Muscle layer of colon (tissue), 2 donors: ENCODE measurements at regions not wholly inside any gene's neighbourhood (a gene's known extent, or its start where the extent isn't known, plus 50 kb on each side); places are given as distances from the start of the nearest gene placed in this dataset.
A peak's percentile ranks its signal among the peaks of the same experiment; 100 is the strongest.
"Not testable (repeated sequence)": the region's sequence is repeated elsewhere in the genome, so short reads cannot be mapped to it uniquely, and the experiment has no call there.

Experiments used
- H3K27ac ChIP-seq: one replicate; pipeline ENCODE4 v1.7.0; 2013; ENCODE audit warnings: low read depth, mild to moderate bottlenecking, low read length, moderate library complexity
- H3K27me3 ChIP-seq, 2 donors: one replicate each; pipeline ENCODE4 v1.7.0; 2013; ENCODE audit warnings: low read length in 2 of 2, mild to moderate bottlenecking in 2 of 2; ENCODE audit not compliant: insufficient read depth in 2 of 2, control insufficient read depth in 1 of 2
- H3K36me3 ChIP-seq: one replicate; pipeline ENCODE4 v1.7.0; 2013; ENCODE audit warnings: mild to moderate bottlenecking, low read length; ENCODE audit not compliant: insufficient read depth
- H3K4me1 ChIP-seq: one replicate; pipeline ENCODE4 v1.7.0; 2013; ENCODE audit warnings: mild to moderate bottlenecking, low read length; ENCODE audit not compliant: insufficient read depth
- H3K4me3 ChIP-seq, 2 donors: one replicate each; pipeline ENCODE4 v1.7.0; 2013; ENCODE audit warnings: low read length in 2 of 2, low read depth in 1 of 2, mild to moderate bottlenecking in 1 of 2, moderate library complexity in 1 of 2
- H3K9ac ChIP-seq: one replicate; pipeline ENCODE4 v1.7.0; 2013; ENCODE audit warnings: low read length
- H3K9me3 ChIP-seq: one replicate; pipeline ENCODE4 v1.7.0; 2013; ENCODE audit warnings: mild to moderate bottlenecking, low read length
- donor health status: abdominal sarcoma.
- donor health status: Adenocarcinoma of cecum.

- H3K36me3 ChIP-seq, result no peaks in the 10 kb centered on the region
- H3K27ac ChIP-seq, result no peak overlapping the region
- H3K4me1 ChIP-seq, result no peaks in the 10 kb centered on the region
- H3K9ac ChIP-seq, result no peak overlapping the region
- no peak overlapping the region for H3K4me3 ChIP-seq
- no peaks in the 10 kb centered on the region for H3K27me3 ChIP-seq
- no peaks in the 10 kb centered on the region for H3K9me3 ChIP-seq
Measured at GRCh38 chr5:71771191-71771590, 52.1 kb downstream of the CARTPT start.

- no peak overlapping the region for H3K27ac ChIP-seq
- H3K9ac ChIP-seq, result no peak overlapping the region
- no peak overlapping the region for H3K4me3 ChIP-seq
- no peaks in the 10 kb centered on the region for H3K27me3 ChIP-seq
- peaks cover 9% of the 10 kb centered on the region for H3K4me1 ChIP-seq
- no peaks in the 10 kb centered on the region for H3K36me3 ChIP-seq
- no peaks in the 10 kb centered on the region for H3K9me3 ChIP-seq
Measured at GRCh38 chr5:71778678-71779276, 59.7 kb downstream of the CARTPT start.

GRCh38 chr5:71780597-71780996, 61.5 kb downstream of the CARTPT start:
- Histone ChIP-seq H3K9me3 (no peaks in the 10 kb centered on the region), H3K4me3 (no peak overlapping the region), H3K9ac (no peak overlapping the region), H3K36me3 (no peaks in the 10 kb centered on the region), H3K27ac (no peak overlapping the region), H3K4me1 (peaks cover 13% of the 10 kb centered on the region), H3K27me3 (no peaks in the 10 kb centered on the region)

GRCh38 chr5:71782393-71782770, 63.3 kb downstream of the CARTPT start:
- no peaks in the 10 kb centered on the region for H3K9me3 ChIP-seq
- H3K27me3 ChIP-seq, result no peaks in the 10 kb centered on the region
- H3K36me3 ChIP-seq, result no peaks in the 10 kb centered on the region
- H3K4me3 ChIP-seq, result peak overlapping the region in 1 of 2 donors; percentile 54
- H3K4me1 ChIP-seq, result peaks cover 13% of the 10 kb centered on the region
- H3K27ac ChIP-seq, result no peak overlapping the region
- no peak overlapping the region for H3K9ac ChIP-seq

GRCh38 chr5:71782771-71783770, 64.0 kb downstream of the CARTPT start:
- peaks cover 13% of the 10 kb centered on the region for H3K4me1 ChIP-seq
- no peaks in the 10 kb centered on the region for H3K9me3 ChIP-seq
- no peaks in the 10 kb centered on the region for H3K27me3 ChIP-seq
- no peak overlapping the region for H3K9ac ChIP-seq
- no peak overlapping the region for H3K27ac ChIP-seq
- H3K4me3 ChIP-seq, result peak overlapping the region; percentile 9 to 54
- H3K36me3 ChIP-seq, result no peaks in the 10 kb centered on the region

- H3K27ac ChIP-seq, result no peak overlapping the region
Measured at GRCh38 chr5:71783891-71784290, 64.8 kb downstream of the CARTPT start.

GRCh38 chr5:71786337-71787055, 67.4 kb downstream of the CARTPT start:
- H3K36me3 ChIP-seq, result no peaks in the 10 kb centered on the region
- no peak overlapping the region for H3K4me3 ChIP-seq
- H3K9me3 ChIP-seq, result no peaks in the 10 kb centered on the region
- peaks cover 13% of the 10 kb centered on the region for H3K4me1 ChIP-seq
- no peak overlapping the region for H3K9ac ChIP-seq
- no peaks in the 10 kb centered on the region for H3K27me3 ChIP-seq
- no peak overlapping the region for H3K27ac ChIP-seq

More at GRCh38 chr5:71783891-71784290, 64.8 kb downstream of the CARTPT start:
- Histone ChIP-seq H3K9me3 (no peaks in the 10 kb centered on the region), H3K9ac (no peak overlapping the region), H3K4me1 (peaks cover 13% of the 10 kb centered on the region), H3K4me3 (peak overlapping the region in 1 of 2 donors; percentile 54), H3K27me3 (no peaks in the 10 kb centered on the region), H3K36me3 (no peaks in the 10 kb centered on the region)

- Histone ChIP-seq H3K27ac (no peak overlapping the region), H3K9me3 (no peaks in the 10 kb centered on the region), H3K4me1 (peaks cover 4% of the 10 kb centered on the region), H3K9ac (no peak overlapping the region), H3K27me3 (no peaks in the 10 kb centered on the region), H3K36me3 (no peaks in the 10 kb centered on the region), H3K4me3 (no peak overlapping the region)
Measured at GRCh38 chr5:71788794-71789193, 69.7 kb downstream of the CARTPT start.

GRCh38 chr5:71789746-71790145, 70.7 kb downstream of the CARTPT start:
- no peaks in the 10 kb centered on the region for H3K4me1 ChIP-seq
- no peaks in the 10 kb centered on the region for H3K27me3 ChIP-seq
- no peak overlapping the region for H3K4me3 ChIP-seq
- no peak overlapping the region for H3K27ac ChIP-seq
- H3K9me3 ChIP-seq, result no peaks in the 10 kb centered on the region
- no peaks in the 10 kb centered on the region for H3K36me3 ChIP-seq
- H3K9ac ChIP-seq, result no peak overlapping the region

GRCh38 chr5:71790433-71790832, 71.4 kb downstream of the CARTPT start:
- Histone ChIP-seq H3K4me3 (no peak overlapping the region), H3K9me3 (no peaks in the 10 kb centered on the region), H3K27me3 (no peaks in the 10 kb centered on the region), H3K27ac (no peak overlapping the region), H3K36me3 (no peaks in the 10 kb centered on the region), H3K4me1 (no peaks in the 10 kb centered on the region), H3K9ac (no peak overlapping the region)

- H3K36me3 ChIP-seq, H3K9ac ChIP-seq, H3K27ac ChIP-seq, H3K9me3 ChIP-seq, H3K4me1 ChIP-seq, H3K4me3 ChIP-seq, H3K27me3 ChIP-seq: not testable (repeated sequence)
Measured at GRCh38 chr5:71792041-71792440, 73.0 kb downstream of the CARTPT start.
